Endothelial cell of umbilical vein (primary cell): ENCODE measurements at regions not wholly inside any gene's neighbourhood (a gene's known extent, or its start where the extent isn't known, plus 50 kb on each side); places are given as distances from the start of the nearest gene placed in this dataset.

ENCODE experiments used
- BruUV-seq: library from RNA; stranded (reverse); fragments of 400-500 nt; replicated peaks from 2 replicates; lab custom pipeline; 2021; lab: Mats Ljungman, UMichigan
- CTCF ChIA-PET: fragments of 300-600, 350-600 bp; sonication (Branson Sonifier 250); formaldehyde crosslinking; loops from one replicate; lab custom pipeline; 2021; ENCODE audit warnings: antibody characterized with exemption, inconsistent platforms; lab: Charles Lee
- POLR2A ChIA-PET: fragments of 300-600, 350-600 bp; sonication (Branson Sonifier 250); formaldehyde crosslinking; loops from one replicate; lab custom pipeline; 2021; ENCODE audit warnings: antibody characterized with exemption, inconsistent platforms; lab: Charles Lee
- DNase-seq: peaks from one replicate; pipeline ENCODE4 v3.0.0-alpha.2; 2011; ENCODE audit warnings: low read depth, low spot score
- FAIRE-seq: peaks from 2 replicates; lab custom pipeline; 2011; peaks lifted over from hg19 to GRCh38; lab: Jason Lieb, UNC
- H2AFZ ChIP-seq: 2 replicates; pipeline ENCODE4 v1.6.0; 2012; ENCODE audit warnings: low read depth, low read length, control low read depth, inconsistent platforms
- H3K27ac ChIP-seq: 2 replicates; pipeline ENCODE4 v1.5.1; 2011; ENCODE audit warnings: low read depth, mild to moderate bottlenecking, control low read depth, low read length, moderate library complexity; ENCODE audit not compliant: insufficient read depth
- H3K27me3 ChIP-seq, 2 experiments: 2 replicates each; pipeline versions ENCODE4 v1.6.0 to v1.6.1; 2011; ENCODE audit warnings: low read length in 2 of 2, mixed read lengths in 1 of 2; ENCODE audit not compliant: control insufficient read depth in 2 of 2, insufficient read depth in 2 of 2
- H3K36me3 ChIP-seq, 2 experiments: 2 replicates in 1 of 2; 3 replicates in 1 of 2; pipeline ENCODE4 v1.5.1; 2011; ENCODE audit warnings: low read length in 2 of 2, mild to moderate bottlenecking in 1 of 2, moderate library complexity in 1 of 2; ENCODE audit not compliant: control insufficient read depth in 2 of 2, insufficient read depth in 2 of 2; ENCODE audit errors: extremely low read depth in 1 of 2
- H3K4me1 ChIP-seq: 3 replicates; pipeline ENCODE4 v1.5.1; 2011; ENCODE audit warnings: mild to moderate bottlenecking, low read length; ENCODE audit not compliant: control insufficient read depth, insufficient read depth; ENCODE audit errors: extremely low read depth
- H3K4me2 ChIP-seq: 2 replicates; pipeline ENCODE4 v1.6.1; 2011; ENCODE audit warnings: low read length, control low read depth, mixed read lengths; ENCODE audit not compliant: insufficient read depth
- H3K4me3 ChIP-seq, 3 experiments: fragments of 200-600 bp in 1 of 3; sonication (generic), shearing (Covaris generic) in 1 of 3; replicated peaks in 1 of 3; 2 replicates each; pipeline ENCODE4 v1.5.1; 2011 to 2016; ENCODE audit warnings: control low read depth in 3 of 3, low read length in 3 of 3, mild to moderate bottlenecking in 2 of 3, inconsistent platforms in 1 of 3, low read depth in 1 of 3, moderate library complexity in 1 of 3; ENCODE audit not compliant: insufficient read depth in 1 of 3
- H3K79me2 ChIP-seq: 2 replicates; pipeline ENCODE4 v1.6.0; 2012; ENCODE audit warnings: low read length, inconsistent platforms; ENCODE audit not compliant: control insufficient read depth, insufficient read depth
- H3K9ac ChIP-seq: replicated peaks from 2 replicates; pipeline ENCODE3; 2011; ENCODE audit warnings: low read length, control low read depth; ENCODE audit not compliant: insufficient read depth; ENCODE audit errors: extremely low read depth
- H3K9me1 ChIP-seq: replicated peaks from 3 replicates; pipeline ENCODE4 v1.6.0; 2011; ENCODE audit warnings: mild to moderate bottlenecking, low read length; ENCODE audit not compliant: control insufficient read depth, insufficient read depth; ENCODE audit errors: extremely low read depth
- H3K9me3 ChIP-seq: replicated peaks from 2 replicates; pipeline ENCODE4 v1.5.1; 2012; ENCODE audit warnings: low read length, inconsistent platforms; ENCODE audit not compliant: control insufficient read depth, insufficient read depth
- H4K20me1 ChIP-seq: replicated peaks from 2 replicates; pipeline ENCODE3; 2011; ENCODE audit warnings: mild to moderate bottlenecking, low read length; ENCODE audit not compliant: control insufficient read depth, insufficient read depth; ENCODE audit errors: extremely low read depth
- CTCF ChIP-seq, 2 donors: IDR thresholded peaks; 1 replicate in 1 of 2; 2 replicates in 1 of 2; pipeline ENCODE4 v1.5.1; 2011; ENCODE audit warnings: low read length in 2 of 2, mild to moderate bottlenecking in 2 of 2, moderate library complexity in 2 of 2, control low read depth in 1 of 2, inconsistent platforms in 1 of 2, low read depth in 1 of 2; ENCODE audit not compliant: insufficient read depth in 1 of 2; ENCODE audit errors: extremely low read depth in 1 of 2
- EZH2 ChIP-seq: IDR thresholded peaks from 2 replicates; pipeline ENCODE4 v1.6.1; 2012; ENCODE audit warnings: borderline replicate concordance, low read depth, mild to moderate bottlenecking, moderate library complexity, low read length, inconsistent platforms; ENCODE audit not compliant: severe bottlenecking
- FOS ChIP-seq: IDR thresholded peaks from 2 replicates; pipeline ENCODE4 v1.6.1; 2011; ENCODE audit warnings: mild to moderate bottlenecking, low read length, moderate library complexity, borderline replicate concordance; ENCODE audit not compliant: insufficient read depth
- GATA2 ChIP-seq: IDR thresholded peaks from 2 replicates; pipeline ENCODE4 v1.7.0; 2011; ENCODE audit warnings: low read depth, mild to moderate bottlenecking, moderate library complexity, mixed read lengths, low read length; ENCODE audit not compliant: insufficient read length, insufficient read depth
- JUN ChIP-seq: IDR thresholded peaks from 2 replicates; pipeline ENCODE4 v1.6.1; 2011; ENCODE audit warnings: borderline replicate concordance, low read depth; ENCODE audit not compliant: insufficient read length, insufficient read depth
- MAX ChIP-seq: IDR thresholded peaks from 2 replicates; pipeline ENCODE4 v1.6.1; 2011; ENCODE audit not compliant: insufficient read depth, insufficient read length
- MYC ChIP-seq: IDR thresholded peaks from one replicate; pipeline ENCODE4 v1.6.1; 2011; ENCODE audit warnings: mild to moderate bottlenecking, low read depth, low read length
- POLR2A ChIP-seq: IDR thresholded peaks from 2 replicates; pipeline ENCODE4 v1.6.1; 2012; ENCODE audit warnings: low read depth, mild to moderate bottlenecking, control low read depth, low read length
- POLR2AphosphoS5 ChIP-seq: IDR thresholded peaks from 2 replicates; pipeline ENCODE4 v1.6.1; 2012; ENCODE audit warnings: low read depth, mild to moderate bottlenecking, control low read depth, low read length, moderate library complexity; ENCODE audit not compliant: insufficient read depth
- dilution Hi-C: fragments of 300-500 bp; cut with MboI; formaldehyde crosslinking; loops from one replicate; pipeline ENCODE4 v1.15.0; 2019; ENCODE audit warnings: low sequenced_read_pairs; ENCODE audit not compliant: extremely low pct_ligation_motif_present
- intact Hi-C: fragments of 100-400 bp; cut with micrococcal nuclease; formaldehyde crosslinking; loops from one replicate; pipeline ENCODE4 v1.10.0; 2022

GRCh38 chr5:98656125-98656795 lies 117.2 kb upstream of the RGMB start:
- TF ChIP-seq POLR2A (no peak), FOS (no peak), CTCF (IDR thresholded peaks at IDR 0.05; ENCODE audit: extremely low read depth in 1 of 2, insufficient read depth in 1 of 2, low read depth in 1 of 2, low read length in 2 of 2) (no peak), POLR2AphosphoS5 (no peak), MAX (no peak), GATA2 (no peak), MYC (no peak), JUN (no peak), EZH2 (no peak)
- H3K9me1 ChIP-seq, result no peaks in the 10 kb centered on the region
- no TSS peak for BruUV-seq
- no peaks in the 10 kb centered on the region for H3K4me1 ChIP-seq
- DNase-seq (no peak), FAIRE-seq (no peak)
- no peak overlapping the region for H3K9ac ChIP-seq
- H3K4me3 ChIP-seq, result no peak overlapping the region
- no peak overlapping the region for H2AFZ ChIP-seq
- ChIA-PET CTCF (no interaction called here), POLR2A (no interaction called here)
- intact Hi-C loops, result no loop called here
- H3K27ac ChIP-seq, result no peak overlapping the region
- no peak overlapping the region for H3K4me2 ChIP-seq
- H3K79me2 ChIP-seq, result no peaks in the 10 kb centered on the region
- no peaks in the 10 kb centered on the region for H3K36me3 ChIP-seq
- dilution Hi-C loops, result no loop called here
- H3K27me3 ChIP-seq, result peaks cover 0 to 1% of the 10 kb centered on the region in 2 experiments
- no peaks in the 10 kb centered on the region for H3K9me3 ChIP-seq
- H4K20me1 ChIP-seq, result no peaks in the 10 kb centered on the region
